NCI-H2107 (cell line): ENCODE measurements at regions not wholly inside any gene's neighbourhood (a gene's known extent, or its start where the extent isn't known, plus 50 kb on each side); places are given as distances from the start of the nearest gene placed in this dataset.
"Not testable (repeated sequence)": the region's sequence is repeated elsewhere in the genome, so short reads cannot be mapped to it uniquely, and the experiment has no call there.

Experiments
- DNase-seq: peaks from one replicate; lab custom pipeline; 2025; lab: John Stamatoyannopoulos, UW

DNA sequence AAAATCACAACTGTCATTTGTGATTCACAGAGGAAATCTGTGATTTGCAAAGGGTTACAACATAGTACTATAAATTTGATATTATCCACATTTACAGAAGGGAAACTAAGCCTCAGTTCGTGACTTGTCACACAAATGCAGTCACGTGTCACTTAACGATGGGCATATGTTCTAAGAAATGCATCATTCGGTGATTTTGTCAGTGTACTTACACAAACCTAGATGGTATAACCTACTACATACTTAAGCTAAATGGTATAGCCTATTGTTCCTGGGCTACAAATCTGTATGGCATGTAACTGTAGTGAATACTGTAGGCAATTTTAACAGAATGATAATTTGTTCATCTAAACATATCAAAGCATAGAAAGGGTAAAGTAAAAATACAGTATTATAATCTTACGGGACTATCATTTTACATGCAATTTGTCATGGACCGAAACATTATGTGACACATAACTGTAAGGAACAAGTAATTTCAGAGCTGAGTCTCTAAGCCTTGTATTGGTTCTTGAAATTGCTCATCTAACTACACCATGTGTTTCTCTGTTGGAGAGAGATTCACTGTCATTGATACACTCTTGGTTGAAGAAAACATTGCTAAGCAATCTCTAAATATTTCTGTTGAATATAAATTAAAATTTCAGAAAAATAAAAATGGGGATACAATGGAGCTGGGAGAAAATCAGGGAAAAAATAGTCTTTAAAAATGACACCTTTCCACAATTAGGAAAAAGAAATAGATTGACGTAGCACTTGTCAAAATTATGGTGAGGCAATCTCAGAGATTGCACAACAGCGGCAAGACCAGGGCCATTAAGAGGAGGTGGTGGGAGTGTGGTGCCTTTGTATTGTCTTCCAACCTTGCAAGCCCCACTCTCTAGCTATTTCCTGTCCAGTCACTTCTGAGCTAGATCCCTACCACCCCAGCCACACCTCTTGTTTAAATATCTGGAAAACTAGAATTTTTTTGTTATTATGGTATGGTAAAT, 645.8 kb upstream of the TBL1XR1 start:
- no peak for DNase-seq

DNA sequence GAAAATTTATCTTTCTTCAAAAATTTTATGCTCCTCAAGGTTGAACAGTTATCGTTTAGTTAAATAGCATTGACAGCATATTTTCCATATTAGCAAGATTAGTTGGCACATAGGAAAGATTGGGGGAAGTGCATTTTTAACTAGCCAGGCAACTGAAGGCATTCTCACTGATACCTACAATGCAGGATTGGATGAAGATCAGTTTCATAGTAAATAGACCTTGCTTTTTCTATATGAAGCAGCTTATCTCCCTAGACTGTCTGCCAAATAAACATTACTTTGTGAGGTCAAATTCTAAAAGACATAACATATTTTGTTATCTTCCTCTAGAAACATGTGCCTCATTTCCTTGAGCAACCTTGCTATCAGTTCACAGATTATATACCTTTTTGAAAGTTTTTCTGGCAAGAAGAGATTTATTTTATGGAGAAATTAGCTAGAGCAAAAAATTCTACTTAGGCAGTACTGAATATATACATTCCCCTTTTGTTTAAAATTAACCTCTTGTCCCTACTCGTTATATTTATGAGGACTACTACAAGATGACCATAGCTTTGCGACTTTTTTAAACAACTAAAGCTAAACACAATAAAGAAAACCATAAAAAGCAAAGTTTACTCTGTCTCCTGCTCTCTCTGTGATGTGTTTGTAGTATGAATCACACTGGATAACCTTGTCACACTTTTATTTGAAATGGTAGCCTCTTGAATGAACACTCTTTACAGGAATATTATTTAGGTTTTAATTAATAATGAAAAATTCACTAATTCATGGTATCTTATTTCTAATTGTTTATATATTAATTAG, 654.9 kb upstream of the TBL1XR1 start:
- DNase-seq: no peak

DNA sequence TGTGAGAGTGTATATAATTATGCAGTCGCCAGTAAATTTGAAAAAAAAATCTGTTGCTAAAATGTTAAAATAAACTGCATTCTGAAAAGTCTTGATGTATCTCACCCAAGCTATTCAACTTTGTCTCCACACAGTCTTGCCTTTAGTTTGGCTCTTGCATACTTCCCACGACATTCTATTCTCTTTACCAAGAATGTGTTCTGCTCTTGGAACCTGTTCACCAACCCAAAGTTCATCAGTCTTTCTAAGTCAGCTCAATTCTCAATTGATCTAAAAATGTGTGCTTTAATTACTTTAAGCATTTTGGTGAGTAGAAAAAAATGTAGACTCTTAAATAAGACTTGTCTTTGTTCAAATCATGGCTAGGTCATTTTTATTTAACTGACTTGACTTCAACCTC, 657.7 kb upstream of the TBL1XR1 start:
- DNase-seq: no peak

DNA sequence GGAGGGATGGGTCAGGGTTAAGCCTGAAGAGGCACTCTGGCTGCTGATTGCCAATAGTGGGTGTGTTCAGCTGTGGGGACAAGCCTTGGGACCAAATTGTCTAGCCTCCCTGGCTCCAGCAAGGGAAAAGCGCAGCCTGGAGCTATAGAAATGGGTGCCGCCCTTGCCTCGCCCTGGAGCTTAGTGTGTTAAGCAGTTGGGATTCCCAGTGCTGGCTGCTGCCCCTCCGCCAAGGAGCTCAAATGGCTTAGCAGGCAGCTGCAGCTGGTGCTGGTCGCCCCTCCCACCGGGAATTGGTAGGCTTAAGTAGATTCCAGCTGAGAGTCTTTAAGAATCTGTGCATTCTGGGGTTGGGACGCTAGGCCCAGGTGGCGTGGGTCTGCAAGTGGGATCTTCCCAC, 662.9 kb upstream of the TBL1XR1 start:
- no peak for DNase-seq

DNA sequence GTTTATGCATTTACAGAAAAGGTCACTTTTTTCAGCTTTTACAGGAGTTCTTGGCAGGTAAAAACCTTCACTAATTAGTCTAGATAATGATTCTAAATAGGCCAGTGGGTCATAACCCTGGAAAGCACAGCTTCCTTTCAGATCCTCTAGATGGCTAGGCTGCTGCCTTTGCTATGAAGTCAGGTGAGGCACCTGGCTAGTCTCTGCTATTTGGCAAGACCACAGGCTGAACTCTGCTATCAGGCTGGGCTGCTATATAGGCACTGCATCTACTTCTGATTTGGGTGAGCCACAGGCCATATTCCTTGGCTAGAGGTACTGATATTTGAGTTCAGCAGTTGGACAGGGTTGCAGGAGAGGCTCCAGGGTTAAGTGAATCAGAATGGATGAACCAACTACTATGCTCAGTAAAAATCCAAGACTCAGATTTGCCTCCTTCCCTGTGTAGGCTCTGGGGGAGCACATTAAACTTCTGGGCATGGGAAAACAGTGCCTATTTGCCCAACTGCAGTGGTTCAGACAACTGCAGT, 665.7 kb upstream of the TBL1XR1 start:
- DNase-seq: no peak

DNA sequence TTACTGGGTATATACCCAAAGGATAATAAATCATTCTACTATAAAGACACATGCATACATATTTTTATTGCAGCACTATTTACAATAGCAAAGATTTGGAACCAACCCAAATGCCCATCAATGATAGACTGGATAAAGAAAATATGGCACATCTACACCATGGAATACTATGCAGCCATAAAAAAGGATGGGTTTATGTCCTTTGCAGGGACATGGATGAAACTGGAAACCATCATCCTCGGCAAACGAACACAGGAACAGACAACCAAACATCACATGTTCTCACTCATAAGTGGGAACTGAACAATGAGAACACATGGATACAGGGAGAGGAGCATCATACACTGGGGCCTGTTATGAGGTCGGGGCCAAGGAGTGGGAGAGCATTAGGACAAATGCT, 665.0 kb upstream of the KCNMB2 start:
- DNase-seq: not testable (repeated sequence)

DNA sequence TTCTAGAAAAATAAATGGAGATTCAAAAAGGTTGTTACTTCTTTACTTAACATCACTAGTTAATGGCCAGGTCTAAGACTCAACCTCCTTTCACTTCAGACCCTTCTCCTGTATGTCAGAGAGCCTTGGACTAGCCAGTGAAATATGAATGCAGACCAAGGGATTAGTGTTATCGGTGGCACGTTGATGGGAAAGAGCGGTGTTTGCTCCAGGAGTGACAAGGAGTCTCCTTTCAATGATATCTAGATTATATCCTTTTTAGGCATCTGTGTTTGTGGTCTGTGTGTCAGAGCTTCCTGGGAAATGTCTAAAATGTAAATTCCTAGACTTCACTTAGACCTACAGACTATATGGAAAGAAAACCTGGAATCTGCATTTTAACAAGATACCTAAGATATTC, 658.0 kb upstream of the KCNMB2 start:
- no peak for DNase-seq

DNA sequence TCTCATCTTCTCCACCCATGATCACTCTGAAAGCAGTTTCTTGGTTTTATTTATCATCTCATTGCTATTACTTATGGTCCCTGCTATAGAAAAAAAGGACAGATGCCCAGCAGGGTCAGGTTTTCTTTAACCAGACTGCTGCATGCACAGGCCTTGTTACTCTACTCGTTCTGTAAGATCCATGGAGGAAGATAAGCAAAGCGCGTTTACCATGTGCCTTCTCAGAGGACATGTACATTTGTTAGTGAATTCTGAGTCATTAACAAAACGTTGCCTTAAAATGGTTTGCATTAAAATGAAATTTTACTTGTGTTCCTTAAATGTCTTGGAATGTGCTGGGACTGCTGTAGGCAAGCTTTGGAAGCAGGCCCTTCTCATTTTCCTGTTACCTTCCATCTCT, 657.3 kb upstream of the KCNMB2 start:
- no peak for DNase-seq

DNA sequence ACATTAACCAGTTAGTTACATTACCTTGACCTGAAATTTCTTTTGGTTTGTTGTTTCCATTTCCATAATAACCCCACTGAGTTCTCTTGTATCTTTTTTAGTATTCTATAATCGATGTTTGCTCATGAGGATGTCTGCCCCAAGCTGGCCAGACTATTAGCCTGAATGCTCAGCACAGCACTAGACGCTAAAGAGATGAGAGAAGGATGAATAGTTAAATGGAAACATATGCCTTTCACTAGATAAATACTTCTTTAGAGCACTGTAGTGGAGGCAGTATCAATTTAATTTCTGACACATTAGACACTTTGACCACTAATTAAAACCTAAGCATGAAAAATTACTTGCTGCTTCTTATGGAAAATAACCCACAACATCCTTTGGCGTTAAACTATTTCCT, 654.9 kb upstream of the KCNMB2 start:
- DNase-seq: no peak

DNA sequence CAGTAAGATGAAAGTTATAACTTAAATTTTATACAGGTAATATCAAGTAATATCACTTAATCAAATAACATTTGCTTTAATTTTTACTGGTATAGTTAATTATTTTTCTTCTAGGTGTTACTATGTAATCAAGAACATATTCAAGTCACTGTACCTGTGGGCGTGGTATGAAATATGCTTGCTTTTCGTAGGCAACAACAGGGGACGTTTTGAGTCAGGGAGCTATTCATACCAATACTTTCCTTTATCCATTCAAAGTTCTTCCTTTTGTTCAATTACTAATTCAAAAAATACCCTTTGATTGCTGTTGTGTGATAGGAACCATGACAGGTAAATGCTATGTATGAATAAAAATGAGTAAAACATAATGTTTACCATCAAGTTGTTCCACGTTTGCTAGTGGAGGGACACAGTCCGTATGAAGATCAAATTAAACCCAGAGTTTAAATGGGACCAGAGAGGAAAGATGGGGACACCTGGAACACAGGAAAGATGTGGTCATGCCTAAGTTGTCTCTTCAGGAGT, 654.0 kb upstream of the KCNMB2 start:
- no peak for DNase-seq

DNA sequence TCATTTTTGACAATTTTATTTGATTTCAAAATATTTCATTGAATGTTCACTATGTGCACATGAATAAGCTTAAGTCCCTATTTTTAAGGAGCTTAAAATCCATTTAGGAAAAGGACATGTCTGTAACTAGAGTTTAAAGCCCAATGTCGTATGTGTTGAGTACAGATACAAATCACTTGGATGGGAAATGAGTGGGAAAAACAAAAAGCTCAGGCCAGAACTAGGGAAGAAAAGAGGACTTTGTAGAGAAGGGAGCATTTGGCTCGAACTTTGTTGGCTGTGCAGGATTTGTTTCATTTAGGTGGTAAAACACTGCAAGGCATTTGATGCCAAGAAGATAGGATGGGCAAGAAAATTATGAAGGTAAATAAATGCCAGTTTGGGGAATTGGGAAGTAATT, 653.1 kb upstream of the KCNMB2 start:
- no peak for DNase-seq

DNA sequence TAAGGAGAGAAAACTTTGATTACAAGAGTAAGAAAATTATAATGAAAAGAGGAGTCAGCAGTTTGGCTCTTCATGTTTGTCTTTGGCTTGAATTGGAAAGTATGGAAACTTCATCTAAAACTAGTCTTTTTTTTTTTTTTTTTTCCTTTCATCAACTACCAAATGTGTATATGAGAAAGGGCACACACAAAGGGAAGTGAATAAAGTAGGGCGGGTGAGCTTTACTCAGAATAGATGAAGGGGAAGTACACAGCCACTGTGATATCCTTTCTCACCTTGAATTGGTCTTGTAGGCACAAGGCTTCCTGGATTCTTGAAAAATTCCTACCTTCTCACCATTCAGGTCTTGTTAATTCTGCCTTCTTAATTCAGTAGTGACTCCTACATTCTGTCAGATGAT, 652.3 kb upstream of the KCNMB2 start:
- no peak for DNase-seq

DNA sequence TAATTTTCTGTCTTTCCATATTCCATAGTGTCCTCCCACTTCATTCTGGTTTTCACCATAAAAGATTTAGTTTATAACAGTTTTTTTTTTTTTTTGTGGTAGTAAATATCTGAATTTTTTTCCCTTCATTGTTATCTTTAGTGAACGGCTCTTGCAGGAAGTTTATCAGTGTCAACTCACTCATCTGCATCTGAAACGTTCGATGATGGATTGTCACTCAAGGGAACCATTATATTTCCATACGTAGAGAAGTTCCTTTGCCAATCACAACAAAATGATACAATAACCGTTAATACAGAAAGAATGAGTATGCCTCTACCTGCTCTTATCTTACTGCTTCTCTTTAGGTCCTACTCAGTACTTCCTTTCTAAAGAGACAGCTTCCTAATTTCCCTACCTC, 651.2 kb upstream of the KCNMB2 start:
- DNase-seq: no peak

DNA sequence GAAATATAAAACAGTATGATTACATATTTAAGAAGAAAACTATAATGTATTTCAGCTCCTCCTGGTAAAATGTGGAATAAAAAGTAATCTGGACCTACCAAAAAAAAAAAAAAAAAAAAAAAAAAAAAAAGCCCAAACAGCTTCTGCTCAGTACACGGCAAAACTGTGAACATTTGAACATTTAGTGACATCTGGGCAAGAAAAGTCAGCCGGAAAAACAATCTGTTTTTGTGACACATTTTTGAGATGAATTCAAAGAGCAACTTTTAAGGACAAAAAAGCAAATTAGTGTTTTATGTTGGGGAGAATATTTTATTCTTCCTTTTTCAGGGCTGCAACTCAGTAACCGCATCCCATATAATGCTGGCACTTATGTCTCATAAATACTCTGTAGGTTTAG, 649.7 kb upstream of the KCNMB2 start:
- no peak for DNase-seq

DNA sequence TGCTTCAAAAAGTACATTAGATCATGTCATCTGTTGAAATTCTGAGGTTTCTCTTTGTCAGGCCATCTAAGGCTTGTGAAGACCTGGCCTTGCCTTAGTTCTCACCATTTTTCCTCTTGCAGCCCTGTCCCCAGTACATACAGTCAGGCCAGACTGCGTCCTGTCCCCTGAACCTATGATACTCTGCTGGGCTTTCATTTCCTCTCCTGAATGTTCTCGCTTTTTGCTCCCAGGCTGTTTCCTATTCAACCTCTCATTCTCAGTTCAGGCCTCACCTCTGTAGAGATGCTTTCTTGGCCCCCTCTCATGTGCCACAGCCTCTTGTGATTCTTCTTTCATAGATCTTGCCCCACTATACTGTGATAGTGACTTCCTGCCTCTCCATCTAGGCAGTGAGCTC, 648.8 kb upstream of the KCNMB2 start:
- DNase-seq: no peak

DNA sequence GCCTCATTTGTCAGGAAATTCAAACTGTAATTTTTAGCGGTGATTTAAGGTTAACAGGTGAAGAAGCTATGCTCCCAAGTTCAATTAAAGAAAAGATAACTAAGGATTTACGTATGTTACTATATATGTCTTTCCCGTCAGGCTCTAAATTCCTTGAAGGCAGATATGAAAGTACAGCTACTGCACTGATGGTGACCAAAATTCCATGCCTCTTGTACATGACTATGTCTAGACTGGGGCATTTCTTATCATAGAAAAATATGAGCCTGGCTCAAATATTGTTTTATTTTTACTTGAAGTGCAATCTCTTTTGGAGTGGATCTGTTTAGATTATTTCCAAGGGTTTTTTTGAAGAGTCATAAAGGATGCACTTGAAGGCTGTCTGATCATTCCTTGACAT, 647.1 kb upstream of the KCNMB2 start:
- no peak for DNase-seq

DNA sequence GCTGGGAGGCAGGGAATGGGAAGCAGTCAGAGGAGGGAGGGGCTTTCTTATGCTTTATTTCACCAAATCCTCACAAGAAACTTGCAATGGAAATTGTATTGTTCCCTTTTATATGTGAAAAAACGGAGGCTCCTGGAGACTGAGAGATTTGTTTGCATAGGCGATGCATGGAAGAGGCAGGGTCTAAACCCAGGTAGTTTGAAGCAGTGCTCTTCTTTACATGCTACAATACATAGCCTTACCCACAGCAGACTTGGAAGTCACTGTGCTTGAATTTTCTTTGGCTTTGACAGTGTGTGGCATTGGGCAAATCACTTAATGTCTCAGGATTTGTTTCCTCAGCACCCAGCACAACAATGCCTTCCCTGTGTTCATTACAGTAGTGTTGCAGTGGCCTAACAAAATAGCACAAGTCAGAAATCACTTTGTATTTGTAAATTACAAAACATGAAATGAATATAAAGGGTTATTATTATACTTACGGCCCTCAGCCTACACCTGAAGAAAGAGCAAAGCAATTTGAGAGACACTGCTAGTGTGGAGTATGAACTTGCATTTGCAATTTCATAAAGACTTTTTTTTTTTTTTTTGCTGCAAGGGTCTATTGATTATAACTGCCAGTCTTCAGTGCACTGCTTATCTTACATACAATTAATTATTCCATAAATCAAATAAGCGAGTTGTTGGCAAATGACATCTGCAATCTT, 646.4 kb upstream of the KCNMB2 start:
- no peak for DNase-seq

DNA sequence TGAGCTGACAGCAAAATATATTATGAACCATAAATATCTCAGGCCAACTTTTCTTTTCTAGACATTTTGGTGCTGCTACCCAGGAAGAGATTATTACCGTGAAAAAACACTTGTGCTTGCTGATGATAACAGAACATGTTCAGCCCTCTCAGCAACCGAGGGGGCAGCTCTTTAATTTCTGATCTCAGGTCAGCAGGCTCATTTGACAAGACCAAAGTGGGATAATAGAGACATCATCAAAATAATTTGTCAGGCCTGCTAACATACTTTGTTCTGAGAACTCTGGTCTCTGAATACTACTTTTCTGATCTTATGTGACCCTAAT, 645.9 kb upstream of the KCNMB2 start:
- DNase-seq: no peak

DNA sequence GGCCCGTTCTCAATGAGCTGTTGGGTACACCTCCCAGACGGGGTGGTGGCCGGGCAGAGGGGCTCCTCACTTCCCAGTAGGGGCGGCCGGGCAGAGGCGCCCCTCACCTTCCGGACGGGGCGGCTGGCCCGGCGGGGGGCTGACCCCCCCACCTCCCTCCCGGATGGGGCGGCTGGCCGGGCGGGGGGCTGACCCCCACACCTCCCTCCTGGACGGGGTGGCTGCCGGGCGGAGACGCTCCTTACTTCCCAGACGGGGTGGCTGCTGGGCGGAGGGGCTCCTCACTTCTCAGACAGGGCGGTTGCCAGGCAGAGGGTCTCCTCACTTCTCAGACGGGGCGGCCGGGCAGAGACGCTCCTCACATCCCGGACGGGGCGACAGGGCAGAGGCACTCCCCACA, 644.7 kb upstream of the KCNMB2 start:
- not testable (repeated sequence) for DNase-seq

DNA sequence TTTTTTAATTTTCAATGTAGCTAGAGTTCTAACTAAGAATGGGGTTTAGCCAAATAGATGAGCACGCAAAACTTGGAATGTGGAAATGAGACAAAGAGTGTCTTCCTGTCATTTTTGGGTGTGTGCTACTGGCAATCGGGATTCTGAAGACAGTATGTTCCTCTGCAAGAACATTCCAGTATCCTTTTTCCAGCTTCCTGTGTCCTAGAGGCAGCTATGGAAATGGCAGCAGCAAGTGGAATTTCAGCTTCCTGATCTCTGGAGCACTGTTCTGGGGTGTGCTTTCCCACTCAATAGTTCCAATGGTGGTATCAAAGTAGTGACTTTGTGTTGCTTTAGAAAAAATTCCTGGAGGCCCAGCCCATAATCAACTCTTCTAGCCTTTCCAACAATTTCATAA, 642.9 kb upstream of the KCNMB2 start:
- no peak for DNase-seq

DNA sequence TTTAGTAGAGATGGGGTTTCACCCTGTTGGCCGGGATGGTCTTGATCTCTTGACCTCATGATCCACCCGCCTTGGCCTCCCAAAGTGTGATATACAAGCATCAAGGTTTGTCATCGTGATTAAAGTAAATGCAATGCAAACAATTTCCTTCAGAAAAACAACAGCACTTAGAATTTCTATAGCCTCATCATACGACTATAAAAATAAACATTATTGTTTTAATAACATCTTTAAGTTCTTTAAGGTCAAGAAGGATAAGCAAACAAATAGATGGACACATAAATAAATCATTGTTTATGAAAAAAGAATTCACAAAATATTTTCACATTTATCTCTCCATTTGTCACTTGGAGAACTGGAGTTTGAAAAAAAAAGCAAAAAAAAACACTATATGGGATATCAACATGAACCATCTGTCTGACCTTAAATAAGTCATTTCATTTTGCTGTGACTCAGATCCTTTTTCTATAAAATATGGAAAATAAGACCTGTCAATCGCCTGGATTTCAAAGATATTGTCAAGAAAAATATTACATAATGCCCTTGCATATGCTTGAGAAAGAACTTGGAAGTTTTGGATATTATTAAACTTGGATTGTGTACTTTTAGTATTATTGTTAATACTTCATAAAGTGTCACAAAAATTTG, 642.0 kb upstream of the KCNMB2 start:
- no peak for DNase-seq

DNA sequence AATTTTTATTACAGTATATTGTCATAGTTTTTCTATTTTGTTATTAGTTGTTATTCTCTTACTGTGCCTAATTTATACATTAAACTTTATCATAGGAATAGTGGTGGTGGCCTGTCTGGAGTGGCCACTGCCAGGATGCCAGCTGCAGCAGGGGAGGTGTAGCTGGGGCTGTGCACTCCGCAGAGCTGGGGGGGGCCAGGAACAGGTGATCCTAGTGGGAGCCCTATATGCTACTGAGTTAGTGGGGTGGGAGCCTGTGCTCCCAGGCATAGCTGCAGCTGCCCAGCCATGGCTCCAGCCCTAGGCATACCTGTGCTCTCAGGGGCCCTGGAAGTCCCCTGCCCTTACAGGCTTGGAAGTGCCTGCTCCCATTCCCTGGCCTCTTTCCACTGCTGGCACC, 638.1 kb upstream of the KCNMB2 start:
- DNase-seq: no peak
